PFSK-1 (cell line): ENCODE measurements at regions not wholly inside any gene's neighbourhood (a gene's known extent, or its start where the extent isn't known, plus 50 kb on each side); places are given as distances from the start of the nearest gene placed in this dataset.

Source experiments
- SIN3A ChIP-seq: IDR thresholded peaks from 2 replicates; pipeline ENCODE4 v1.6.1; 2012; ENCODE audit warnings: mild to moderate bottlenecking, low read length, moderate library complexity, borderline replicate concordance; ENCODE audit not compliant: insufficient read depth
- TAF1 ChIP-seq: IDR thresholded peaks from 2 replicates; pipeline ENCODE4 v1.6.1; 2012; ENCODE audit warnings: low read length, control low read depth, borderline replicate concordance; ENCODE audit not compliant: insufficient read depth
- TF ChIP-seq, protein P1 (sequence below), 2 experiments: IDR thresholded peaks; 2 replicates each; pipeline versions ENCODE4 v1.6.1 to v1.8.0; 2011 to 2012; ENCODE audit warnings: low read depth in 2 of 2, low read length in 2 of 2, control low read depth in 1 of 2, inconsistent platforms in 1 of 2, mild to moderate bottlenecking in 1 of 2, moderate library complexity in 1 of 2; ENCODE audit not compliant: insufficient read depth in 1 of 2

DNA sequence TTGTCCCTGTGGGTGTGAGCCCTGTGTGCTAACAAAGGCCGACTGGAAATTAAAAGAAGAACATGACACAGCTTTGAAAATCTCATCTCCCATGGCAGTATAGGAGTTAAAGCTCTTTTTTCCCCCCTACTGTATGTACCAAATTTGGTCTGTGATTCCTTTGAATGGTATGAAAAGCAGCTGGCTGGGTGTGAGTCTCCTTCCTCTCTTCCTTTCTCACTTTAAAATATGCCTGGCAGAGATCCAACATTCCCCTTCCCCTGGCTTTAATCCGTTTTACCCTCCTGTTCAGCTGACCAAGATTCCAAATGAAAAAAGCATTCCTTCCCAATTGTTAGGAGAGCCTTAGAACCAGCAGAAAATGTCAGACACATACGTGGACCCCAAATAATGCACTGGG lies 225.0 kb upstream of the CELF2 start:
- TF ChIP-seq TAF1 (no peak), SIN3A (no peak)
- TF ChIP-seq, protein P1, sequence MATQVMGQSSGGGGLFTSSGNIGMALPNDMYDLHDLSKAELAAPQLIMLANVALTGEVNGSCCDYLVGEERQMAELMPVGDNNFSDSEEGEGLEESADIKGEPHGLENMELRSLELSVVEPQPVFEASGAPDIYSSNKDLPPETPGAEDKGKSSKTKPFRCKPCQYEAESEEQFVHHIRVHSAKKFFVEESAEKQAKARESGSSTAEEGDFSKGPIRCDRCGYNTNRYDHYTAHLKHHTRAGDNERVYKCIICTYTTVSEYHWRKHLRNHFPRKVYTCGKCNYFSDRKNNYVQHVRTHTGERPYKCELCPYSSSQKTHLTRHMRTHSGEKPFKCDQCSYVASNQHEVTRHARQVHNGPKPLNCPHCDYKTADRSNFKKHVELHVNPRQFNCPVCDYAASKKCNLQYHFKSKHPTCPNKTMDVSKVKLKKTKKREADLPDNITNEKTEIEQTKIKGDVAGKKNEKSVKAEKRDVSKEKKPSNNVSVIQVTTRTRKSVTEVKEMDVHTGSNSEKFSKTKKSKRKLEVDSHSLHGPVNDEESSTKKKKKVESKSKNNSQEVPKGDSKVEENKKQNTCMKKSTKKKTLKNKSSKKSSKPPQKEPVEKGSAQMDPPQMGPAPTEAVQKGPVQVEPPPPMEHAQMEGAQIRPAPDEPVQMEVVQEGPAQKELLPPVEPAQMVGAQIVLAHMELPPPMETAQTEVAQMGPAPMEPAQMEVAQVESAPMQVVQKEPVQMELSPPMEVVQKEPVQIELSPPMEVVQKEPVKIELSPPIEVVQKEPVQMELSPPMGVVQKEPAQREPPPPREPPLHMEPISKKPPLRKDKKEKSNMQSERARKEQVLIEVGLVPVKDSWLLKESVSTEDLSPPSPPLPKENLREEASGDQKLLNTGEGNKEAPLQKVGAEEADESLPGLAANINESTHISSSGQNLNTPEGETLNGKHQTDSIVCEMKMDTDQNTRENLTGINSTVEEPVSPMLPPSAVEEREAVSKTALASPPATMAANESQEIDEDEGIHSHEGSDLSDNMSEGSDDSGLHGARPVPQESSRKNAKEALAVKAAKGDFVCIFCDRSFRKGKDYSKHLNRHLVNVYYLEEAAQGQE (IDR thresholded peaks at IDR 0.05; ENCODE audit: insufficient read depth in 1 of 2, low read depth in 2 of 2, low read length in 2 of 2): no peak
